ENCODE measurements at regions not wholly inside any gene's neighbourhood (a gene's known extent, or its start where the extent isn't known, plus 50 kb on each side); places are given as distances from the start of the nearest gene placed in this dataset.

DNA sequence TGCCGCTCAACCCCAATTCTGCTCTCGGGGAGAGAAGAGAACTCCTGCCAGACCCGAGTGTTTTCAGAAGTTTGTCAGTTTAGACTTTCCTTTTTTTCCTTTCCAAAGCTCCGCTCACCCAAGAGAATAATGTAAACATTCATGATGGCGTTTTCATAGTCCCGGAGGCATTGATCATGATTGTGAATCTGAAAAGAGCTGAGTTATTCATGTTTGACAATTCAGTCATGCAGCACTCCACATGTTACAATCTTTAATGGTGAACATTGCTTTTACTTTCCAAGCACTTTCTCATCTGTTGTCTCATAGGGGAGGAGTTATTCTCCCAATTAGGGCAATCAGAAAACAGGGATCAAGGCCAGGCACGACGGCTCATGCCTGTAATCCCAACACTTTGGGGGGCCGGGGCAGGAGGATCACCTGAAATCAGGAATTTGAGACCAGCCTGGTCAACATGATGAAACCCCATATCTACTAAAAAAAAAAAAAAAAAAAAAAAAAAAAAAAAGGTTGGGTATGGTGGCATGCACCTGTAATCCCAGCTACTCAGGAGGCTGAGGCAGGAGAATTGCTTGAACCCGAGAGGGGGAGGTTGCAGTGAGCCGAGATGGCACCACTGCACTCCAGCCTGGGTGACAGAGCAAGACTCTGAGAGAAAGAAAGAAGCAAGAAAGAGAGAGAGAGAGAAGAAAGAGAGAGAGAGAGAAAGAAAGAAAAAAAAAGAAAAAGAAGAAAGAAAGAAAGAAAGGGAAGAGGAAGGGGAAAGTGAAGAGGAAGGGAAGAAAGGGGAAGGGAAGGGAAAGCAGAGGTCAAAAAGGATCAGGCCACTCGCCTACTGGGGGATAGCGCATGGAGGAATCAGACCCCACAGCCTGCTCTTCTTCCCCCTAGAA is 70.0 kb upstream of the TNRC6C start:
- H3K9me3 ChIP-seq (ENCODE audit: control insufficient read depth, insufficient read depth, low read depth, low read length), result no peaks in the 10 kb centered on the region
- TF ChIP-seq, protein P1, sequence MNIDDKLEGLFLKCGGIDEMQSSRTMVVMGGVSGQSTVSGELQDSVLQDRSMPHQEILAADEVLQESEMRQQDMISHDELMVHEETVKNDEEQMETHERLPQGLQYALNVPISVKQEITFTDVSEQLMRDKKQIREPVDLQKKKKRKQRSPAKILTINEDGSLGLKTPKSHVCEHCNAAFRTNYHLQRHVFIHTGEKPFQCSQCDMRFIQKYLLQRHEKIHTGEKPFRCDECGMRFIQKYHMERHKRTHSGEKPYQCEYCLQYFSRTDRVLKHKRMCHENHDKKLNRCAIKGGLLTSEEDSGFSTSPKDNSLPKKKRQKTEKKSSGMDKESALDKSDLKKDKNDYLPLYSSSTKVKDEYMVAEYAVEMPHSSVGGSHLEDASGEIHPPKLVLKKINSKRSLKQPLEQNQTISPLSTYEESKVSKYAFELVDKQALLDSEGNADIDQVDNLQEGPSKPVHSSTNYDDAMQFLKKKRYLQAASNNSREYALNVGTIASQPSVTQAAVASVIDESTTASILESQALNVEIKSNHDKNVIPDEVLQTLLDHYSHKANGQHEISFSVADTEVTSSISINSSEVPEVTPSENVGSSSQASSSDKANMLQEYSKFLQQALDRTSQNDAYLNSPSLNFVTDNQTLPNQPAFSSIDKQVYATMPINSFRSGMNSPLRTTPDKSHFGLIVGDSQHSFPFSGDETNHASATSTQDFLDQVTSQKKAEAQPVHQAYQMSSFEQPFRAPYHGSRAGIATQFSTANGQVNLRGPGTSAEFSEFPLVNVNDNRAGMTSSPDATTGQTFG (tag by site-specific recombination; IDR thresholded peaks at IDR 0.05; ENCODE audit: borderline replicate concordance), result no peak
- no peak for TF ChIP-seq ZFP41 (tag by site-specific recombination; IDR thresholded peaks at IDR 0.05; ENCODE audit: borderline replicate concordance)
- no peak for TF ChIP-seq ZNF266 (tag by site-specific recombination; IDR thresholded peaks at IDR 0.05; ENCODE audit: low read depth)
- no peak for TF ChIP-seq ZNF140 (tag by site-specific recombination; IDR thresholded peaks at IDR 0.05)
- TF ChIP-seq, protein P2, sequence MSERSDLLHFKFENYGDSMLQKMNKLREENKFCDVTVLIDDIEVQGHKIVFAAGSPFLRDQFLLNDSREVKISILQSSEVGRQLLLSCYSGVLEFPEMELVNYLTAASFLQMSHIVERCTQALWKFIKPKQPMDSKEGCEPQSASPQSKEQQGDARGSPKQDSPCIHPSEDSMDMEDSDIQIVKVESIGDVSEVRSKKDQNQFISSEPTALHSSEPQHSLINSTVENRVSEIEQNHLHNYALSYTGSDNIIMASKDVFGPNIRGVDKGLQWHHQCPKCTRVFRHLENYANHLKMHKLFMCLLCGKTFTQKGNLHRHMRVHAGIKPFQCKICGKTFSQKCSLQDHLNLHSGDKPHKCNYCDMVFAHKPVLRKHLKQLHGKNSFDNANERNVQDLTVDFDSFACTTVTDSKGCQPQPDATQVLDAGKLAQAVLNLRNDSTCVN (tag by site-specific recombination; optimal IDR thresholded peaks at IDR 0.05), result peak; percentile 30
- no peak for TF ChIP-seq ZNF792 (tag by site-specific recombination; IDR thresholded peaks at IDR 0.05)
- no peak for TF ChIP-seq ZNF660 (tag by site-specific recombination; IDR thresholded peaks at IDR 0.05)
- TF ChIP-seq GLIS1 (tag by site-specific recombination; IDR thresholded peaks at IDR 0.05), result no peak
- TF ChIP-seq PRDM1 (tag by site-specific recombination; IDR thresholded peaks at IDR 0.05), result peak; percentile 96
- TF ChIP-seq, protein P3, sequence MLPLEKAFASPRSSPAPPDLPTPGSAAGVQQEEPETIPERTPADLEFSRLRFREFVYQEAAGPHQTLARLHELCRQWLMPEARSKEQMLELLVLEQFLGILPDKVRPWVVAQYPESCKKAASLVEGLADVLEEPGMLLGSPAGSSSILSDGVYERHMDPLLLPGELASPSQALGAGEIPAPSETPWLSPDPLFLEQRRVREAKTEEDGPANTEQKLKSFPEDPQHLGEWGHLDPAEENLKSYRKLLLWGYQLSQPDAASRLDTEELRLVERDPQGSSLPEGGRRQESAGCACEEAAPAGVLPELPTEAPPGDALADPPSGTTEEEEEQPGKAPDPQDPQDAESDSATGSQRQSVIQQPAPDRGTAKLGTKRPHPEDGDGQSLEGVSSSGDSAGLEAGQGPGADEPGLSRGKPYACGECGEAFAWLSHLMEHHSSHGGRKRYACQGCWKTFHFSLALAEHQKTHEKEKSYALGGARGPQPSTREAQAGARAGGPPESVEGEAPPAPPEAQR (tag by site-specific recombination; IDR thresholded peaks at IDR 0.05), result no peak
- no peak for TF ChIP-seq SP7 (tag by site-specific recombination; IDR thresholded peaks at IDR 0.05)
- TF ChIP-seq FEZF1 (tag by site-specific recombination; IDR thresholded peaks at IDR 0.05), result no peak
- no peak for TF ChIP-seq ZNF677 (tag by site-specific recombination; IDR thresholded peaks at IDR 0.05)
- peak; percentile 88 for TF ChIP-seq ZNF366 (tag by site-specific recombination; conservative IDR thresholded peaks at IDR 0.05)
- no peak for TF ChIP-seq ZBTB48 (tag by site-specific recombination; IDR thresholded peaks at IDR 0.05)
- TF ChIP-seq, protein P4, sequence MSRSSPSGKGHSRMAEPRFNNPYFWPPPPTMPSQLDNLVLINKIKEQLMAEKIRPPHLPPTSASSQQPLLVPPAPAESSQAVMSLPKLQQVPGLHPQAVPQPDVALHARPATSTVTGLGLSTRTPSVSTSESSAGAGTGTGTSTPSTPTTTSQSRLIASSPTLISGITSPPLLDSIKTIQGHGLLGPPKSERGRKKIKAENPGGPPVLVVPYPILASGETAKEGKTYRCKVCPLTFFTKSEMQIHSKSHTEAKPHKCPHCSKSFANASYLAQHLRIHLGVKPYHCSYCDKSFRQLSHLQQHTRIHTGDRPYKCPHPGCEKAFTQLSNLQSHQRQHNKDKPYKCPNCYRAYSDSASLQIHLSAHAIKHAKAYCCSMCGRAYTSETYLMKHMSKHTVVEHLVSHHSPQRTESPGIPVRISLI (tag by site-specific recombination; IDR thresholded peaks at IDR 0.05), result peak; percentile 92
- no peak for TF ChIP-seq ZNF155 (tag by site-specific recombination; IDR thresholded peaks at IDR 0.05)
- TF ChIP-seq, protein P5, sequence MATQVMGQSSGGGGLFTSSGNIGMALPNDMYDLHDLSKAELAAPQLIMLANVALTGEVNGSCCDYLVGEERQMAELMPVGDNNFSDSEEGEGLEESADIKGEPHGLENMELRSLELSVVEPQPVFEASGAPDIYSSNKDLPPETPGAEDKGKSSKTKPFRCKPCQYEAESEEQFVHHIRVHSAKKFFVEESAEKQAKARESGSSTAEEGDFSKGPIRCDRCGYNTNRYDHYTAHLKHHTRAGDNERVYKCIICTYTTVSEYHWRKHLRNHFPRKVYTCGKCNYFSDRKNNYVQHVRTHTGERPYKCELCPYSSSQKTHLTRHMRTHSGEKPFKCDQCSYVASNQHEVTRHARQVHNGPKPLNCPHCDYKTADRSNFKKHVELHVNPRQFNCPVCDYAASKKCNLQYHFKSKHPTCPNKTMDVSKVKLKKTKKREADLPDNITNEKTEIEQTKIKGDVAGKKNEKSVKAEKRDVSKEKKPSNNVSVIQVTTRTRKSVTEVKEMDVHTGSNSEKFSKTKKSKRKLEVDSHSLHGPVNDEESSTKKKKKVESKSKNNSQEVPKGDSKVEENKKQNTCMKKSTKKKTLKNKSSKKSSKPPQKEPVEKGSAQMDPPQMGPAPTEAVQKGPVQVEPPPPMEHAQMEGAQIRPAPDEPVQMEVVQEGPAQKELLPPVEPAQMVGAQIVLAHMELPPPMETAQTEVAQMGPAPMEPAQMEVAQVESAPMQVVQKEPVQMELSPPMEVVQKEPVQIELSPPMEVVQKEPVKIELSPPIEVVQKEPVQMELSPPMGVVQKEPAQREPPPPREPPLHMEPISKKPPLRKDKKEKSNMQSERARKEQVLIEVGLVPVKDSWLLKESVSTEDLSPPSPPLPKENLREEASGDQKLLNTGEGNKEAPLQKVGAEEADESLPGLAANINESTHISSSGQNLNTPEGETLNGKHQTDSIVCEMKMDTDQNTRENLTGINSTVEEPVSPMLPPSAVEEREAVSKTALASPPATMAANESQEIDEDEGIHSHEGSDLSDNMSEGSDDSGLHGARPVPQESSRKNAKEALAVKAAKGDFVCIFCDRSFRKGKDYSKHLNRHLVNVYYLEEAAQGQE (tag by site-specific recombination; IDR thresholded peaks at IDR 0.05), result no peak
- TF ChIP-seq, protein P6, sequence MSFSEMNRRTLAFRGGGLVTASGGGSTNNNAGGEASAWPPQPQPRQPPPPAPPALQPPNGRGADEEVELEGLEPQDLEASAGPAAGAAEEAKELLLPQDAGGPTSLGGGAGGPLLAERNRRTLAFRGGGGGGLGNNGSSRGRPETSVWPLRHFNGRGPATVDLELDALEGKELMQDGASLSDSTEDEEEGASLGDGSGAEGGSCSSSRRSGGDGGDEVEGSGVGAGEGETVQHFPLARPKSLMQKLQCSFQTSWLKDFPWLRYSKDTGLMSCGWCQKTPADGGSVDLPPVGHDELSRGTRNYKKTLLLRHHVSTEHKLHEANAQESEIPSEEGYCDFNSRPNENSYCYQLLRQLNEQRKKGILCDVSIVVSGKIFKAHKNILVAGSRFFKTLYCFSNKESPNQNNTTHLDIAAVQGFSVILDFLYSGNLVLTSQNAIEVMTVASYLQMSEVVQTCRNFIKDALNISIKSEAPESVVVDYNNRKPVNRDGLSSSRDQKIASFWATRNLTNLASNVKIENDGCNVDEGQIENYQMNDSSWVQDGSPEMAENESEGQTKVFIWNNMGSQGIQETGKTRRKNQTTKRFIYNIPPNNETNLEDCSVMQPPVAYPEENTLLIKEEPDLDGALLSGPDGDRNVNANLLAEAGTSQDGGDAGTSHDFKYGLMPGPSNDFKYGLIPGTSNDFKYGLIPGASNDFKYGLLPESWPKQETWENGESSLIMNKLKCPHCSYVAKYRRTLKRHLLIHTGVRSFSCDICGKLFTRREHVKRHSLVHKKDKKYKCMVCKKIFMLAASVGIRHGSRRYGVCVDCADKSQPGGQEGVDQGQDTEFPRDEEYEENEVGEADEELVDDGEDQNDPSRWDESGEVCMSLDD (tag by site-specific recombination; IDR thresholded peaks at IDR 0.05), result no peak
- ChIA-PET CTCF (interaction anchor here (0.6 to 1.2 kb wide), 3 partner anchors 126 to 1725 kb away, joined by 3 to 4 read pairs (median 3); no protein-coding TSS in a partner anchor), POLR2A (interaction anchor here (2.3 kb wide), 1 partner anchor 70 kb away, joined by 17 read pairs; the partner anchor contains the start of gene TNRC6C)
- 0 out of 2 replicates have a peak, but pooled peaks cover 5% of the 10 kb centered on the region for H3K4me1 ChIP-seq (ENCODE audit: control insufficient read depth, insufficient read depth, low read length)
- peak overlapping the region; percentile 37 for H3K4me3 ChIP-seq (ENCODE audit: low read depth, low read length)
- H3K36me3 ChIP-seq (ENCODE audit: control insufficient read depth in 2 of 2, insufficient read depth in 1 of 2, low read length in 2 of 2), result no peaks in the 10 kb centered on the region
- no peak overlapping the region for H3K27ac ChIP-seq (ENCODE audit: extremely low read depth, low read depth, low read length)
